H1 (cell line): ENCODE measurements at regions not wholly inside any gene's neighbourhood (a gene's known extent, or its start where the extent isn't known, plus 50 kb on each side); places are given as distances from the start of the nearest gene placed in this dataset.

ENCODE experiments used
- CTCF ChIA-PET: fragments of 300-600 bp; sonication (Branson Sonifier 250); formaldehyde crosslinking; loops from one replicate; lab custom pipeline; 2021; ENCODE audit not compliant: partially characterized antibody; lab: Charles Lee
- POLR2A ChIA-PET: fragments of 300-600 bp; sonication (Branson Sonifier 250); formaldehyde crosslinking; loops from one replicate; lab custom pipeline; 2021; ENCODE audit warnings: inconsistent platforms; ENCODE audit not compliant: partially characterized antibody; lab: Charles Lee
- DNase-seq, 2 experiments: peaks; one replicate each; pipeline versions ENCODE4 v3.0.0 to v3.0.0-alpha.2; 2010 to 2022; ENCODE audit warnings: low spot score in 2 of 2, low read depth in 1 of 2, mixed read lengths in 1 of 2
- FAIRE-seq: peaks from 2 replicates; lab custom pipeline; 2011; peaks lifted over from hg19 to GRCh38; lab: Jason Lieb, UNC
- H2AFZ ChIP-seq: 2 replicates; pipeline ENCODE4 v1.8.1; 2012; ENCODE audit warnings: low read length, inconsistent platforms
- H2AK5ac ChIP-seq: 2 replicates; pipeline ENCODE4 v1.6.1; 2013; ENCODE audit warnings: low read depth, low read length
- H2BK120ac ChIP-seq: replicated peaks from 2 replicates; pipeline ENCODE3; 2013; ENCODE audit warnings: low read depth, low read length, inconsistent platforms
- H2BK12ac ChIP-seq: 2 replicates; pipeline ENCODE4 v1.6.1; 2013; ENCODE audit warnings: low read depth, low read length
- H2BK15ac ChIP-seq: 2 replicates; pipeline ENCODE4 v1.6.1; 2013; ENCODE audit warnings: low read length
- H2BK20ac ChIP-seq: 2 replicates; pipeline ENCODE4 v1.6.1; 2013; ENCODE audit warnings: low read length
- H2BK5ac ChIP-seq: 2 replicates; pipeline ENCODE4 v1.6.1; 2013; ENCODE audit warnings: low read depth, low read length
- H3K14ac ChIP-seq: 2 replicates; pipeline ENCODE4 v1.6.1; 2013; ENCODE audit warnings: inconsistent platforms; ENCODE audit not compliant: insufficient read length
- H3K18ac ChIP-seq: 2 replicates; pipeline ENCODE4 v1.6.1; 2013; ENCODE audit warnings: low read length; ENCODE audit errors: extremely low read depth
- H3K23ac ChIP-seq: 2 replicates; pipeline ENCODE4 v1.6.1; 2013; ENCODE audit warnings: inconsistent platforms; ENCODE audit not compliant: insufficient read length
- H3K23me2 ChIP-seq: 2 replicates; pipeline ENCODE4 v1.6.1; 2013; ENCODE audit warnings: low read depth, low read length
- H3K27ac ChIP-seq: 2 replicates; pipeline ENCODE4 v1.6.1; 2011; ENCODE audit warnings: low read depth, low read length, inconsistent platforms
- H3K27me3 ChIP-seq, 4 experiments: replicated peaks in 1 of 4; 1 replicate in 1 of 4; 2 replicates in 3 of 4; pipeline versions ENCODE4 v1.6.1 to v1.8.1; 2011 to 2013; ENCODE audit warnings: low read length in 3 of 4, mild to moderate bottlenecking in 3 of 4, inconsistent platforms in 2 of 4, mixed read lengths in 2 of 4, moderate library complexity in 1 of 4; ENCODE audit not compliant: control insufficient read depth in 3 of 4, insufficient read depth in 3 of 4; ENCODE audit errors: extremely low read depth in 1 of 4
- H3K36me3 ChIP-seq, 4 experiments: 2 replicates each; pipeline versions ENCODE4 v1.6.1 to v1.8.1; 2011 to 2013; ENCODE audit warnings: mild to moderate bottlenecking in 4 of 4, low read length in 3 of 4, moderate library complexity in 2 of 4, control low read depth in 1 of 4, inconsistent platforms in 1 of 4; ENCODE audit not compliant: insufficient read depth in 4 of 4, control insufficient read depth in 2 of 4
- H3K4ac ChIP-seq: replicated peaks from 2 replicates; pipeline ENCODE3; 2013; ENCODE audit warnings: low read length, low read depth, mixed read lengths, inconsistent platforms; ENCODE audit not compliant: insufficient read length
- H3K4me1 ChIP-seq, 4 experiments: replicated peaks in 1 of 4; 1 replicate in 1 of 4; 2 replicates in 3 of 4; pipeline versions ENCODE4 v1.6.1 to v1.8.1; 2011 to 2013; ENCODE audit warnings: low read length in 3 of 4, inconsistent platforms in 2 of 4, mixed read lengths in 1 of 4; ENCODE audit not compliant: insufficient read depth in 4 of 4, control insufficient read depth in 3 of 4
- H3K4me2 ChIP-seq, 2 experiments: 2 replicates each; pipeline versions ENCODE4 v1.6.1 to v1.8.1; 2011 to 2013; ENCODE audit warnings: low read depth in 2 of 2, low read length in 2 of 2, control low read depth in 1 of 2, inconsistent platforms in 1 of 2, mild to moderate bottlenecking in 1 of 2; ENCODE audit not compliant: insufficient read depth in 1 of 2
- H3K4me3 ChIP-seq, 4 experiments: fragments of 200-600, 300-600 bp in 1 of 4; sonication (generic), shearing (Covaris generic), sonication (Bioruptor Twin) in 1 of 4; 2 replicates each; pipeline versions ENCODE4 v1.5.1 to v1.8.1; 2011 to 2016; ENCODE audit warnings: low read length in 4 of 4, low read depth in 3 of 4, control low read depth in 2 of 4, inconsistent platforms in 2 of 4, mild to moderate bottlenecking in 2 of 4, mixed read lengths in 1 of 4, moderate library complexity in 1 of 4; ENCODE audit not compliant: insufficient read depth in 2 of 4; ENCODE audit errors: extremely low read depth in 1 of 4
- H3K56ac ChIP-seq: replicated peaks from 2 replicates; pipeline ENCODE3; 2013; ENCODE audit warnings: low read depth, mild to moderate bottlenecking, mixed read lengths, low read length, inconsistent platforms; ENCODE audit not compliant: insufficient read length
- H3K79me1 ChIP-seq: 2 replicates; pipeline ENCODE4 v1.6.1; 2013; ENCODE audit warnings: low read depth, low read length, control low read depth
- H3K79me2 ChIP-seq, 2 experiments: 2 replicates each; pipeline versions ENCODE4 v1.6.1 to v1.8.1; 2012 to 2013; ENCODE audit warnings: low read length in 2 of 2, mild to moderate bottlenecking in 2 of 2, inconsistent platforms in 1 of 2; ENCODE audit not compliant: insufficient read depth in 2 of 2, control insufficient read depth in 1 of 2
- H3K9ac ChIP-seq, 4 experiments: replicated peaks in 1 of 4; 1 replicate in 1 of 4; 2 replicates in 3 of 4; pipeline versions ENCODE4 v1.6.1 to v1.8.1; 2011 to 2013; ENCODE audit warnings: low read depth in 3 of 4, low read length in 3 of 4, control low read depth in 2 of 4, mild to moderate bottlenecking in 2 of 4, moderate library complexity in 2 of 4, inconsistent platforms in 1 of 4; ENCODE audit errors: extremely low read depth in 1 of 4
- H3K9me3 ChIP-seq, 2 experiments: 2 replicates each; pipeline versions ENCODE4 v1.6.1 to v1.8.1; 2012 to 2013; ENCODE audit warnings: mild to moderate bottlenecking in 2 of 2, moderate library complexity in 2 of 2, control low read depth in 1 of 2, inconsistent platforms in 1 of 2, low read depth in 1 of 2, low read length in 1 of 2, mixed read lengths in 1 of 2; ENCODE audit not compliant: insufficient read depth in 2 of 2
- H4K20me1 ChIP-seq, 2 experiments: replicated peaks in 1 of 2; 2 replicates each; pipeline versions ENCODE3 to v1.8.1; 2011 to 2013; ENCODE audit warnings: inconsistent platforms in 2 of 2, low read length in 2 of 2, mild to moderate bottlenecking in 1 of 2; ENCODE audit not compliant: insufficient read depth in 2 of 2, control insufficient read depth in 1 of 2
- H4K5ac ChIP-seq: 2 replicates; pipeline ENCODE4 v1.6.1; 2013; ENCODE audit warnings: low read length, low read depth, mixed read lengths, inconsistent platforms; ENCODE audit not compliant: insufficient read length
- H4K8ac ChIP-seq: 2 replicates; pipeline ENCODE4 v1.8.0; 2013; ENCODE audit warnings: mild to moderate bottlenecking, moderate library complexity, low read length, inconsistent platforms; ENCODE audit not compliant: insufficient read depth; ENCODE audit errors: extremely low read depth
- H4K91ac ChIP-seq: replicated peaks from 2 replicates; pipeline ENCODE3; 2013; ENCODE audit warnings: low read length, mixed read lengths, inconsistent platforms; ENCODE audit not compliant: insufficient read length
- ASH2L ChIP-seq: fragments of 200-600, 300-600 bp; sonication (generic); IDR thresholded peaks from one replicate; pipeline ENCODE4 v1.7.1; 2017; ENCODE audit warnings: low read length
- ATF2 ChIP-seq: IDR thresholded peaks from 2 replicates; pipeline ENCODE4 v1.6.1; 2012; ENCODE audit warnings: low read length, inconsistent platforms
- BRCA1 ChIP-seq: IDR thresholded peaks from 2 replicates; pipeline ENCODE4 v1.6.1; 2012; ENCODE audit warnings: low read depth, low read length, improper control_type of control experiment
- CTBP2 ChIP-seq: IDR thresholded peaks from 2 replicates; pipeline ENCODE4 v1.7.0; 2011; ENCODE audit warnings: borderline replicate concordance, mild to moderate bottlenecking, moderate library complexity, mixed read lengths, low read length; ENCODE audit not compliant: insufficient read depth, insufficient read length
- CTCF ChIP-seq, 3 experiments: IDR thresholded peaks; 1 replicate in 2 of 3; 2 replicates in 1 of 3; pipeline versions ENCODE4 v1.5.1 to v1.6.1; 2011; ENCODE audit warnings: low read length in 3 of 3, mild to moderate bottlenecking in 3 of 3, inconsistent platforms in 2 of 3, low read depth in 1 of 3, moderate library complexity in 1 of 3; ENCODE audit not compliant: insufficient read depth in 1 of 3; ENCODE audit errors: control extremely low read depth in 1 of 3
- FOSL1 ChIP-seq: IDR thresholded peaks from 2 replicates; pipeline ENCODE4 v1.6.1; 2011; ENCODE audit warnings: mild to moderate bottlenecking, low read depth, low read length, moderate library complexity; ENCODE audit not compliant: insufficient read depth
- HDAC2 ChIP-seq, 2 experiments: fragments of 300-600 bp in 1 of 2; sonication (generic) in 1 of 2; IDR thresholded peaks; 2 replicates each; pipeline ENCODE4 v1.6.1; 2011 to 2012; ENCODE audit warnings: low read depth in 2 of 2, low read length in 2 of 2, mild to moderate bottlenecking in 2 of 2, moderate library complexity in 2 of 2, borderline replicate concordance in 1 of 2, inconsistent platforms in 1 of 2
- PHF8 ChIP-seq: fragments of 200-600 bp; sonication (generic); conservative IDR thresholded peaks from 2 replicates; pipeline ENCODE4 v1.7.1; 2012; ENCODE audit warnings: low read depth, mild to moderate bottlenecking, inconsistent platforms, low read length, moderate library complexity
- POLR2AphosphoS5 ChIP-seq: IDR thresholded peaks from 2 replicates; pipeline ENCODE4 v1.6.1; 2011; ENCODE audit warnings: low read depth, low read length
- RFX5 ChIP-seq: IDR thresholded peaks from 2 replicates; pipeline ENCODE4 v1.6.1; 2011; ENCODE audit warnings: low read depth, low read length, improper control_type of control experiment, borderline replicate concordance
- WGBS, 2 experiments: shearing (Covaris generic) in 1 of 2; methylation state at CpG; one replicate each; pipeline versions ENCODE4 v1.1.6 to v1.1.7; 2013 to 2015; ENCODE audit warnings: low lambda C conversion rate in 2 of 2, mixed read lengths in 2 of 2, inconsistent platforms in 1 of 2, low coverage in 1 of 2, missing lambda C conversion rate in 1 of 2; ENCODE audit not compliant: insufficient replicate concordance in 2 of 2, insufficient coverage in 1 of 2, insufficient read length in 1 of 2; ENCODE audit errors: extremely low coverage in 1 of 2, missing lambda C conversion rate in 1 of 2; 5-methylcytosine and 5-hydroxymethylcytosine counted together

GRCh38 chr10:130817674-130818073 is 493.8 kb downstream of the TCERG1L start:
- no peak for FAIRE-seq
- Histone ChIP-seq H3K27ac (no peak overlapping the region), H3K79me2 (no peaks in the 10 kb centered on the region), H3K23me2 (no peaks in the 10 kb centered on the region; the same call in 1 of the 2 replicates), H3K9me3 (no peaks in the 10 kb centered on the region), H2BK20ac (no peak overlapping the region), H3K27me3 (no peaks in the 10 kb centered on the region), H3K14ac (no peak overlapping the region), H3K4me1 (peaks cover 0 to 7% (median 0%) of the 10 kb centered on the region in 4 experiments; a peak in 2 of 7 replicates), H3K4ac (peak overlapping the region; percentile 49), H2BK15ac (no peak overlapping the region), H3K36me3 (no peaks in the 10 kb centered on the region), H2BK120ac (no peak overlapping the region), H4K91ac (no peak overlapping the region), H2BK5ac (no peak overlapping the region), H3K9ac (no peak overlapping the region), H3K56ac (no peak overlapping the region), H4K5ac (no peak overlapping the region), H2AK5ac (no peak overlapping the region), H3K18ac (no peak overlapping the region), H3K23ac (no peak overlapping the region), H4K20me1 (no peaks in the 10 kb centered on the region), H4K8ac (no peak overlapping the region), H3K79me1 (no peaks in the 10 kb centered on the region), H2AFZ (no peak overlapping the region), H3K4me2 (no peak overlapping the region), H3K4me3 (no peak overlapping the region), H2BK12ac (no peak overlapping the region)
- 90% methylated on average over 6 of the region's 6 CpGs; no CpG with 5 or more reads in 1 of the 2 experiments for WGBS, 2 experiments
- ChIA-PET CTCF (no interaction called here), POLR2A (no interaction called here)
- DNase-seq: no peak
- TF ChIP-seq POLR2AphosphoS5 (no peak), RFX5 (no peak), CTCF (IDR thresholded peaks at IDR 0.05; ENCODE audit: control extremely low read depth in 1 of 3, insufficient read depth in 1 of 3, low read depth in 1 of 3, low read length in 3 of 3) (no peak), HDAC2 (IDR thresholded peaks at IDR 0.05; ENCODE audit: borderline replicate concordance in 1 of 2, low read depth in 2 of 2, low read length in 2 of 2) (no peak), ATF2 (no peak), ASH2L (no peak), CTBP2 (no peak), BRCA1 (no peak), PHF8 (no peak), FOSL1 (no peak)
